ENCODE measurements at regions not wholly inside any gene's neighbourhood (a gene's known extent, or its start where the extent isn't known, plus 50 kb on each side); places are given as distances from the start of the nearest gene placed in this dataset.

DNA sequence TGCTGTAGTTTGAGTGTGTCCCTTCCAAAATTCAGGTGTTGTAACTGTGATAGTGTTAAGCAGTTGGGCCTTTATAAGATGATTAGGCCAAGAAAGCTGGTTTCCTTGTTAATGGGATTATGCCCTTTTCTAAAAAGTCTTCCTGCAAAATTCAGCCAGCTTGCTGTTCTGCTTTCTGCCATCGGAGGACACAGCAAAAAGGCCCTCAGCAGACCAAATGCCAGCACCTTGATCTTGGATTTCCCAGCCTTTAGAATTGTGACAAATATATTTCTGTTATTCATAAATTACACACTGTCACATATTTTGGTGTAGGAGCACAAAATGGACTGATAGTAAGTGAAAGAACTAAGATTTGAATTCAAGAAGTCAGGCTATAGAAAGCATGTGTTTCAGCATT, 203.2 kb downstream of the IZUMO3 start:
- H3K9ac ChIP-seq (ENCODE audit: extremely low read depth, low read length, poor library complexity, severe bottlenecking): no peak overlapping the region
- Mint-ChIP-seq H3K27me3 (ENCODE audit: insufficient read depth) (no peaks in the 10 kb centered on the region), H3K27ac (no peak overlapping the region), H3K4me1 (peaks cover 3% of the 10 kb centered on the region), H3K9me3 (peaks cover 8% of the 10 kb centered on the region), H3K4me3 (no peak overlapping the region), H3K36me3 (ENCODE audit: low read depth) (no peaks in the 10 kb centered on the region)
- no peaks in the 10 kb centered on the region for H3K9me3 ChIP-seq (ENCODE audit: control insufficient read depth, low read length)
- no peak overlapping the region for H3K27ac ChIP-seq (ENCODE audit: low read depth, low read length)
- no peaks in the 10 kb centered on the region for H3K36me3 ChIP-seq (ENCODE audit: control insufficient read depth, insufficient read depth, low read length)
- H3K27me3 ChIP-seq (ENCODE audit: control insufficient read depth, insufficient read depth, low read length, poor library complexity, severe bottlenecking): no peaks in the 10 kb centered on the region
- no peaks in the 10 kb centered on the region for H3K4me1 ChIP-seq (ENCODE audit: control insufficient read depth, insufficient read depth, low read length)
- 86 to 92% methylated on average over 1 of the region's 1 CpG for WGBS, 2 experiments (ENCODE audit: insufficient coverage in 1 of 2, insufficient read length in 1 of 2)
- H3K4me3 ChIP-seq (ENCODE audit: low read length): no peak overlapping the region
- DNase-seq: no peak
- TF ChIP-seq, protein P1, sequence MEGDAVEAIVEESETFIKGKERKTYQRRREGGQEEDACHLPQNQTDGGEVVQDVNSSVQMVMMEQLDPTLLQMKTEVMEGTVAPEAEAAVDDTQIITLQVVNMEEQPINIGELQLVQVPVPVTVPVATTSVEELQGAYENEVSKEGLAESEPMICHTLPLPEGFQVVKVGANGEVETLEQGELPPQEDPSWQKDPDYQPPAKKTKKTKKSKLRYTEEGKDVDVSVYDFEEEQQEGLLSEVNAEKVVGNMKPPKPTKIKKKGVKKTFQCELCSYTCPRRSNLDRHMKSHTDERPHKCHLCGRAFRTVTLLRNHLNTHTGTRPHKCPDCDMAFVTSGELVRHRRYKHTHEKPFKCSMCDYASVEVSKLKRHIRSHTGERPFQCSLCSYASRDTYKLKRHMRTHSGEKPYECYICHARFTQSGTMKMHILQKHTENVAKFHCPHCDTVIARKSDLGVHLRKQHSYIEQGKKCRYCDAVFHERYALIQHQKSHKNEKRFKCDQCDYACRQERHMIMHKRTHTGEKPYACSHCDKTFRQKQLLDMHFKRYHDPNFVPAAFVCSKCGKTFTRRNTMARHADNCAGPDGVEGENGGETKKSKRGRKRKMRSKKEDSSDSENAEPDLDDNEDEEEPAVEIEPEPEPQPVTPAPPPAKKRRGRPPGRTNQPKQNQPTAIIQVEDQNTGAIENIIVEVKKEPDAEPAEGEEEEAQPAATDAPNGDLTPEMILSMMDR (conservative IDR thresholded peaks at IDR 0.05): peak; percentile 55

DNA sequence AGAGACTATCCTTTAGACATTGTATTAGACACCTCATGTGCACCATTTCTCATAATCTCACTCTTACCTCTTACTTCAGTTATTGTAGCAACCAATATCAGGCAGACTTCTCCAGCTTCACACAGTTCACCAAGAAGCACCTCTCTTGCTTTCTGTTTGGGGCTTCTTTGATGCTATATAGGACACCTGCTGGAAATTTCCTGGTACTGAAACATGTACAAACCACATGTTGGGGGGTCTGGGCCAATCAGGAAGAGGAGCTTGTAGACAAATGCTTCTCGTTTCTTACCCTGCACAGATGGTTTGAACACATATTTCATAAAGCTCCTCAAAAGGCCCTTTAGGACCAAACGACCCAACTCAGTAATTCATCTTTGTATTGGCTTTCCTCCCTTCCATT, 212.1 kb downstream of the IZUMO3 start:
- H3K4me3 ChIP-seq (ENCODE audit: low read length): no peak overlapping the region
- no peak overlapping the region for H3K4me3 Mint-ChIP-seq
- H3K27ac Mint-ChIP-seq: no peak overlapping the region
- H3K9me3 Mint-ChIP-seq: peaks cover 2% of the 10 kb centered on the region
- H3K9me3 ChIP-seq (ENCODE audit: control insufficient read depth, low read length): no peaks in the 10 kb centered on the region
- H3K36me3 ChIP-seq (ENCODE audit: control insufficient read depth, insufficient read depth, low read length): no peaks in the 10 kb centered on the region
- no peaks in the 10 kb centered on the region for H3K27me3 ChIP-seq (ENCODE audit: control insufficient read depth, insufficient read depth, low read length, poor library complexity, severe bottlenecking)
- H3K9ac ChIP-seq (ENCODE audit: extremely low read depth, low read length, poor library complexity, severe bottlenecking): no peak overlapping the region
- H3K27ac ChIP-seq (ENCODE audit: low read depth, low read length): no peak overlapping the region
- no peaks in the 10 kb centered on the region for H3K27me3 Mint-ChIP-seq (ENCODE audit: insufficient read depth)
- H3K4me1 Mint-ChIP-seq: no peaks in the 10 kb centered on the region
- no peak for DNase-seq
- H3K36me3 Mint-ChIP-seq (ENCODE audit: low read depth): no peaks in the 10 kb centered on the region
- 64 to 76% methylated on average over 2 of the region's 2 CpGs for WGBS, 2 experiments (ENCODE audit: insufficient coverage in 1 of 2, insufficient read length in 1 of 2)
- no peaks in the 10 kb centered on the region for H3K4me1 ChIP-seq (ENCODE audit: control insufficient read depth, insufficient read depth, low read length)
- TF ChIP-seq, protein P1 (conservative IDR thresholded peaks at IDR 0.05): peak; percentile 38

DNA sequence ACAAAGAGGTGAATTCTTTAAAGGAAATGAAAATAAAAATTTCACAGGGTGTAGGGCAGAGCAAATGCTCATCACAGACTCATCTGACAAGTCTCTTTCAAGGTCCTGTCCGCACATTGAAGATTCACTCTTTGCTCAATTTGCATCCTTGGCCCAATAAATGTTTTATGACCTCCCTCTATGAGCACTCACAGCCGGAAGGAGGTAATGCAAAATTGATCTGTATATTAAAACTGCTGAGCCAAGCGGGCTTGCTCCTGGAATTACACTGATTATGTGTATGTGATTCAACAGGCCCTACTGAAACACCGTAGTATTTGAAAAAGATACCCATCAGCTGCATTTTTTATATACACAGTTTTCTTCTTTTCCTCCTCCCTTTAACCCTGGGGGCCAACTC, 246.8 kb downstream of the IZUMO3 start:
- WGBS, 2 experiments (ENCODE audit: insufficient coverage in 1 of 2, insufficient read length in 1 of 2): 84 to 89% methylated on average over 4 of the region's 4 CpGs
- H3K9ac ChIP-seq (ENCODE audit: extremely low read depth, low read length, poor library complexity, severe bottlenecking): no peak overlapping the region
- peaks cover 2% of the 10 kb centered on the region for H3K4me1 Mint-ChIP-seq

More for the DNA sequence above, 246.8 kb downstream of the IZUMO3 start:
- no peaks in the 10 kb centered on the region for H3K27me3 Mint-ChIP-seq (ENCODE audit: insufficient read depth)
- H3K9me3 ChIP-seq (ENCODE audit: control insufficient read depth, low read length): no peaks in the 10 kb centered on the region
- TF ChIP-seq, protein P1 (conservative IDR thresholded peaks at IDR 0.05): no peak
- no peaks in the 10 kb centered on the region for H3K4me1 ChIP-seq (ENCODE audit: control insufficient read depth, insufficient read depth, low read length)
- no peak overlapping the region for H3K27ac Mint-ChIP-seq
- no peak overlapping the region for H3K27ac ChIP-seq (ENCODE audit: low read depth, low read length)
- H3K4me3 ChIP-seq (ENCODE audit: low read length): no peak overlapping the region
- H3K9me3 Mint-ChIP-seq: no peaks in the 10 kb centered on the region
- H3K36me3 ChIP-seq (ENCODE audit: control insufficient read depth, insufficient read depth, low read length): no peaks in the 10 kb centered on the region
- H3K4me3 Mint-ChIP-seq: no peak overlapping the region
- no peaks in the 10 kb centered on the region for H3K27me3 ChIP-seq (ENCODE audit: control insufficient read depth, insufficient read depth, low read length, poor library complexity, severe bottlenecking)
- no peaks in the 10 kb centered on the region for H3K36me3 Mint-ChIP-seq (ENCODE audit: low read depth)
- DNase-seq: no peak
